ENCODE measurements at regions not wholly inside any gene's neighbourhood (a gene's known extent, or its start where the extent isn't known, plus 50 kb on each side); places are given as distances from the start of the nearest gene placed in this dataset.

DNA sequence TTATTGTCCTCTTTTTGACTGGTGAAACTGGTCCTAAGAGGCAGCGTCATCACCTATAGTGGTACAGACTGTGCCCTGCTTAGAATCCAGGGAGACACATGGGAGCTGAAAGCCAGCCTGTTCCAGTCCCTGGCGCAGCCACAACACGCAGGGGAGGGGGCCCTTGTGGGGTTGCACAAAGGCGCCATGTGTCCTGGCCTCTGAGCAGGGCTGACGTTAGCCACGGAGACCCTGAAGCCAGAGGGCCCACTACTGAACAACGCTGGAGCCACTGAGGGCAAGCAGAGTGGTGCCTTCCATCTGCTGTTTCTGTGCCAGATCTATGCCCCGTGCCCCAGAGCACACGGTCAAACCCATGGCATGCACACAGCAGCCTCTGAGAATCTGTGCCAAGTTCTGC is 147.3 kb downstream of the ACTL7B start:
- Histone ChIP-seq H4K8ac (ENCODE audit: low read depth in 2 of 2, low read length in 2 of 2) (no peak overlapping the region), H2BK15ac (ENCODE audit: low read depth, low read length) (no peak overlapping the region), H3K4me1 (ENCODE audit: control insufficient read depth, insufficient read depth, low read length) (no peaks in the 10 kb centered on the region), H3K4me3 (ENCODE audit: insufficient read depth, low read depth, low read length) (no peak overlapping the region), H3K4ac (ENCODE audit: low read depth, low read length) (no peak overlapping the region), H2AFZ (replicated peaks; ENCODE audit: low read length, poor library complexity) (no peak overlapping the region), H3K4me2 (ENCODE audit: low read depth, low read length) (no peak overlapping the region), H4K20me1 (ENCODE audit: insufficient read depth, low read length) (no peaks in the 10 kb centered on the region), H2AK9ac (replicated peaks; ENCODE audit: low read depth, low read length, poor library complexity) (no peak overlapping the region), H3K14ac (replicated peaks; ENCODE audit: low read depth, low read length) (no peak overlapping the region), H3K27me3 (ENCODE audit: control insufficient read depth, insufficient read depth, low read length) (no peaks in the 10 kb centered on the region; the same call in 1 of the 2 replicates), H3K36me3 (ENCODE audit: control insufficient read depth, insufficient read depth, low read length) (no peaks in the 10 kb centered on the region), H3K56ac (ENCODE audit: extremely low read depth, insufficient read depth, low read length) (no peak overlapping the region), H3K27ac (ENCODE audit: insufficient read depth, low read length) (no peak overlapping the region), H3K9me3 (ENCODE audit: control insufficient read depth, insufficient read depth, low read length) (no peaks in the 10 kb centered on the region), H2BK20ac (ENCODE audit: low read depth, low read length) (no peak overlapping the region), H4K5ac (ENCODE audit: low read depth, low read length) (no peak overlapping the region), H4K91ac (ENCODE audit: insufficient read depth, low read depth, low read length) (no peak overlapping the region), H2BK5ac (ENCODE audit: low read depth, low read length, poor library complexity, severe bottlenecking) (no peak overlapping the region), H2AK5ac (ENCODE audit: low read depth, low read length) (no peak overlapping the region), H2BK120ac (ENCODE audit: low read depth, low read length) (no peak overlapping the region), H3K9ac (ENCODE audit: low read depth, low read length) (no peak overlapping the region), H3K18ac (ENCODE audit: low read depth, low read length) (no peak overlapping the region), H3K23ac (ENCODE audit: low read depth, low read length) (no peak overlapping the region), H3K79me1 (ENCODE audit: low read depth in 1 of 2, low read length in 2 of 2) (no peaks in the 10 kb centered on the region; a peak in 1 of 4 replicates), H3K9me1 (ENCODE audit: insufficient read depth, low read length) (no peaks in the 10 kb centered on the region)
- dilution Hi-C loops (cut with HindIII; ENCODE audit: low sequenced_read_pairs, unreplicated experiment) (no loop called here), intact Hi-C loops (cut with micrococcal nuclease) (no loop called here), in situ Hi-C loops (cut with MboI; ENCODE audit: low sequenced_read_pairs) (no loop called here)
- TF ChIP-seq MAZ (IDR thresholded peaks at IDR 0.05; ENCODE audit: borderline replicate concordance, low read depth, low read length) (no peak), CEBPB (IDR thresholded peaks at IDR 0.05; ENCODE audit: low read depth, low read length) (no peak), POLR2A (IDR thresholded peaks at IDR 0.05; ENCODE audit: low read depth, low read length) (no peak)
- WGBS, 2 experiments (ENCODE audit: extremely low coverage in 2 of 2, insufficient read length in 1 of 2) = 70% methylated on average over 4 of the region's 9 CpGs; no CpG with 5 or more reads in 1 of the 2 experiments
- BruUV-seq (replicated peaks) = no TSS peak
- no peak for DNase-seq
- ATAC-seq (ENCODE audit: low read depth) = no peak
- CTCF ChIA-PET = no interaction called here
- POLR2A ChIA-PET (ENCODE audit: unreplicated experiment) = no interaction called here
